Epidermal melanocyte (primary cell): ENCODE measurements at regions not wholly inside any gene's neighbourhood (a gene's known extent, or its start where the extent isn't known, plus 50 kb on each side); places are given as distances from the start of the nearest gene placed in this dataset.

Experiments
- DNase-seq: peaks from one replicate; pipeline ENCODE4 v3.0.0; 2011; ENCODE audit warnings: low spot score; ENCODE audit not compliant: insufficient read length

GRCh38 chr15:70493376-70493775 lies 270.0 kb downstream of the UACA start:
- DNase-seq: no peak

DNA sequence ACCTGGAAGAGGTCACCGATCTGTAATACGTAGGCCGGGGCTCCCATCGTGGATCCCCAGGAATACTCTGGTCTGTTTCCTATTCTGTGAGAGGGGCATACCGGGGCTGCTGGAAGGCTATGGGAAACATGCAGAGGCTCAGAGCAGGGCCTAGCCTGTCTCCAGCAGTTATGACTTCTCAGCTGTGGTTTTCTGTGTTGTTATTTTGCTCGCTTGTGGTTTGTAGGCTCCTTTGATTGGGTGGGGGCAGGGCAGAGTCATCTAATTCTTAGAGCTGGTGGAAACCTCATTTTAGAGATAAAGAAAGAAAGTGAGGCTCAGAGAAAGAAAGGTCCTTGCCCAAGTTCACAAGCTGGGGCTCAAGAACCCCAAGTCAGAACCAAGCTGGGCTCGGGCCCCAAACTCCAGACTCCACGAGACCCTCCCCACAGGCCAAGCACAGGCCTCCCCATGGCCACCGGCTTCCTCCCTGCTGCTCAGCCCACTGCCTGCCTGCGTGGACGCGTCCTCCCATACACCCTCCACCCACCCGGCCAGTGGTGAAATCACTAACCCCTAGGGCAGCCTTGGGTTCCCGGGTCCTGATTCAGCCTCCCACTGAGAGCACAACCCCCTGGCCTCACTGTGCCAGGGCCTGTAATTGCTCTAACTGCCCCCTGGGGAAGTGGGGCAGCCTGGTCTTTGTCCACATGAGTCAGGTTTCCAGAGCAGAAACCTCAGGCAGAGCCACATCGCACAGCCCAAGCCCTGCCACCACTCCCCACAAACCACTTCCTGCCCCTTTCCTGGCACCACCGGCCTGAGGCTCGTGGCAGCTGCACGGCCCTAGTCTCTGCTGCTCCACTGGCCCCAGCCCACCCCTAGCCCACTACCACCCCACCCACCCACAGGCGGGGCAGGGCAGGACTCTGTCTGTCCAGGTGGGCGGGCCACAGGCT lies 270.8 kb downstream of the UACA start:
- DNase-seq: peak; percentile 31

DNA sequence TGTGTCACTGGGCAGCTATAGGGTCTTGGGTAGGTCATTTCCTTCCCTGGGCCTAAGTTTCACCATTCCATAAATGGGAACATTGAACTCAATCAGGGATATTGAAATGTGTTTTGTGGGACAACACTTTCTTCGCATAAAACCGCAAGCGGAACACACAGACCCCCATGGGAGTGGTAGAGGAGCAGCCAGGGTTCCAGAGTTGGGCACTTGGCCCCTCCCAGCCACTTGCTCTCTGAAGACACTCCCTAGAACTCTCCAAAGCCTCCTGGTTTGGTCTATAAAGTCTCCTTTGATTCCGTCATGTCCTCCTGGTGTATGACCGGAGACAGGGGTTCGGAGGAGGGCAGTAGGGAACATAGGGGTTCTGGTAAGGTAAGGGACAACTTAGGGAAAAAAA lies 271.7 kb downstream of the UACA start:
- DNase-seq: no peak

GRCh38 chr15:70491201-70491621 lies 272.1 kb downstream of the UACA start:
- DNase-seq: no peak

GRCh38 chr15:70490838-70491155 lies 272.6 kb downstream of the UACA start:
- DNase-seq: no peak

DNA sequence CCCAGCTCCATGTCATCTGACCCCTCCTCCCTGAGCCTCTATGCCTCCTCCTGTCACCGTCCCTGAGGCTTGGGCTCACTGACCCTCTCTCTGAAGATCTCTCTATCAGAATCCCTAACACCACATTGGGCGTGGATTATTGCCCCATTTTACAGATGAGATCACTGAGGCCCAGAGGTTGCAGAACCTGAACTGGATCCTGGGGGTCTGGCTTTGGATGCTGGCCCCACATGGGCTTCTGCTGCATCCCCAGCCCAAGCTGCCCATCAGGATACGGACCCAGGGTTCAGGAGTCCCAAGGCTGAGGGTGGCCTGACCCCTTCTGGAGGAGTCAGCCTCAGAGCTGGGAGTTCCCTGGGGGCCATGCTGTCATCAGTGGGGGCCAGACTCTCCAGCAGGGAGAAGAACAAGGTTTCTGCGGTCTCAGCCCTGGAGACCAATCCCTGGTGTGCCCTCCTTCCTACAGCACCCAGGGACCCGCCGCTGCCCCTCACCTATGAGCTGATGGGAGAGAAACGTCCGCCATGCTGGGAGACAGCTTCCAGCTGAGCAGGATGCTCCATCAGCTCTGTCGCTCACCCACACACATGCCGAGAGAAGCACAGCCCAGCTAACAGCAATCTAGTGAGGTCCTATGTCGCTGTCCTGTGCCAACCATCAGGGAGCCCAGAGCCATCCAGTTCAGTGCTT lies 273.1 kb downstream of the UACA start:
- DNase-seq: no peak

GRCh38 chr15:70488941-70489848 lies 274.2 kb downstream of the UACA start:
- DNase-seq: no peak

DNA sequence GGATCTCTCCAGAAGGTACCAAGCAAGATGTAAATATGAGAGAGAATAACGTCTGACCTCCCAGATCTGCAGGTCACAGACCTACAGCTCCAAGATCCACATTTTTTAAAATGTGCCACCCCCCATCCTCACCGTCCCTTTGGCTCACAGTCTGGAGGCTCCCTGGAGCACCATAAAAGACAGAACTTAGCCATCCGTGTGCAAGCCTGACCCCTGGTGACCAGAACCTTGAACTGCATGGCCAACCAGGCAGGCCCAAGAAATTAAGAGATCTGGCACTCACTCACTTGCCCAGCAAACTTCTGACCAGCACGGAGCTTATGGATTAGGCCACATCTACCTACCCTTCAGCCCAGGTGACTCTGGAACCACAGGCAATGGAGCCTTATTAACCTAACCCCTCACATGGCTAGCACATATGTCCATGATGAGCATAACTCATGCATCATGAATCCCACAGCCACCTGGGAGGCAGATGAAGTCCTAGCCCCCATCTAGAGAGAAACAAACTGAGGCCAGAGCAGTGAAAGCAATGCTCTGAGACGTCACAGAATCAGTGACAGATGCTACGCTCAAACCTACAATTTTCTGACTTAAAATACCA lies 275.3 kb downstream of the UACA start:
- peak; percentile 87 for DNase-seq

DNA sequence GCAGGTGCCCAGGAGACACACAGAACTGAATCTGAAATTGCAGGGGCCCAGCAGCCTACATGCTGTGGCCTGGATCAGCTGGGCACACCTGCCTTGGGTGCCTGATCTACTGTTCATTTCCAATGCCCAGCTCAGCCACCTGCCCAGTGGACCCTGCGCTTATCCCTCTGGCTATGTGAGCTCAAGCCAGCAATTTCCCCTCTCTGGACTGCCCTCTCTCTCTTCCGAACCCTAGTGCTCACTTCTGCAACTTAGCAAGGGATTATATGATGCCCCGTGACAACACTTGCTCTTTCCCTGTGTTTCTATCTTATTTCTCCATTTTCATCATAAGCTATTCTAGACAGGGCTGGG lies 276.0 kb downstream of the UACA start:
- DNase-seq: no peak

GRCh38 chr15:70486451-70487386 lies 276.6 kb downstream of the UACA start:
- no peak for DNase-seq

GRCh38 chr15:70486012-70486411 lies 277.3 kb downstream of the UACA start:
- no peak for DNase-seq

GRCh38 chr15:70484993-70485392 lies 278.4 kb downstream of the UACA start:
- no peak for DNase-seq

DNA sequence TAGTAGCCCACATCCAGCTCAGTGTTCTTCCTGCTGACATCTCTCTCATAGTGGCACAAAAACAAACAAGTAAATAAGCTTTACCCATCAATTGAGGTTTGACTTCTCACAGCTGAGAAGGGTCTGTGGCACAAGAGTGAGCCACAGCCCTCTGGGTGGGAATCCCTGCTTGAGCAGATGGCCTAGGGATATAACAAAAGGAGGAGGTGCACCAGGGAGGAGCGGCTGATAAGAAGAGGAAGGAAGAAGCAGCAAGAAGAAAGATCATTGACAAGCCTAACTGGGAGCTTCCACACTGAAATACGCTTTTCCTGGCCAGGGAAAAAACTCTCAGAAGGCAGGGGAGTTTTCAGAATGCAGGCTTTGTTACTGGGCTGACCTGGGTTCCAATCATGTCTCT lies 279.8 kb downstream of the UACA start:
- no peak for DNase-seq

GRCh38 chr15:70480196-70480856 lies 283.0 kb downstream of the UACA start:
- no peak for DNase-seq

DNA sequence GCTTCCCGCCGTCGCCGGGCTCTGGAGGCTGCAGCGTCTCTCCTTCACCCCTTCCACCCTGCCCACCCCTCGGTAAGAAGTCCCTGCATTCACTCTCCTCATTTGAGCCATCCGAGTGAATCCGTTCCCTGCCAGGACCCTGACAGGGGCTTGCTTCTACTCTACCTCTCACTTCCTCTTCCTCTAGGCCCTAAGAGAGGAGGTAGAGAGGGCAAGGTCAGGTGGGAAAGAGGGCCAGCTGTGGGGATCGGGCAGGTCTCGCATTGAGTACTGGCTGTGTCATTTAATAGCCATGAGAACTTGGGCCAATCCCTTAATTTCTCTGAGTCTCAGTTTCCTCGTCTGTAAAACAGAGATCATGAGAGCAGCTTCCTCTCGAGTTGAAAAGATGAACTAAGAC lies 283.6 kb downstream of the UACA start:
- DNase-seq: no peak

DNA sequence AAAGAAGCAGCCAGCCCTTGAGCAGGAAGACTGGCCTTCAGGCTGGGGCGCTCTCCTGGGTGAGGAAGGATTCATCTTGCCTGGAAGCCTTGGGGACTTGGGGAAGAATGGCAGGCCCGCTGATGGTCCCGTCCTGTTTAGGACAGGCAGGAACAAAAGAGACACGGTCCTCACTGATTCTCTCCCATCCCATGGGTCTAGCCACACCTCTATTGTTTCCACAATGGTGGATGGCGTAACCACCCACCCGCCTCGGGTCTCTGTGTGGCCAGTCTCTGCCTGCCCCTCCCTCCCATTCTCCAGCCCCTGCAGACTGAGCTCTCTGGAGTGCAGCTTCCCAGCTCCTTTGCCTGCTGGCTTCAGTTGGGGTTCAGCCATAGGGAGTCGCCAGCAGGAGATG lies 284.3 kb downstream of the UACA start:
- DNase-seq: no peak

DNA sequence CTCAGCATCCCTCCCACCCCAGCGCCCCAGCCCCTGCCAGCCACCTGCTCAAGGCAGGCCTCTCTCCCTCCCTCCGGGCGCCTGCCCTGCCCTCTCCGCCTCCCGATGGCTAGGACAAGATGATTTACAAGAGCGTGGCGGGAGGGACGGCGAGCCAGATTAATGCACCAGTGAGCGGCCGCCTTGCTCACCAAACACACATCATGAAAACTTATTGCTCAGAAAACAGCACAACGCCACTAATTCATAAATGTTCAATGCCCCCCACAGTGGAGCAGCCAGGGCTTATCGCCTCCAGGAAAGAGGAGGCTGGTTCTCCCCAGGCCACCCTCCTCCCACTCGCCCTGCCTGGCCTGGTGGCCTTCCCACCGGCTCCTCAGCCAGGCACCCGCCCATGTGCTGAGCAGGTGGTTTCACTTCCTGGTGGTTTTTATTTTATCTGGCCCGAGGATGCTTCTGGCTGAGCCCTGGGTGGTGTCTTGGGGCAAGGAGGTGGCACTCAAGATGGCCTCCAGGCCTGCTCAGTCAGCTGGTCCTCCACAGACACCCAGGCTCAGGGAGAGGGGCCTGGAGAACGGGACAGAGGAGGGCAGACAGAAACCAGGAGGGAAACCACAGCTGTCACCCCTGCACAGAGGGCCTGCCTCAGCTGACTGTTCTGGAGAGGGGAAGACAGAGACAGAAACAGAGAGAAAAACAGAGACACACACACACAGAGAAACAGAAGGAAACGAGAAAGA lies 284.9 kb downstream of the UACA start:
- no peak for DNase-seq

DNA sequence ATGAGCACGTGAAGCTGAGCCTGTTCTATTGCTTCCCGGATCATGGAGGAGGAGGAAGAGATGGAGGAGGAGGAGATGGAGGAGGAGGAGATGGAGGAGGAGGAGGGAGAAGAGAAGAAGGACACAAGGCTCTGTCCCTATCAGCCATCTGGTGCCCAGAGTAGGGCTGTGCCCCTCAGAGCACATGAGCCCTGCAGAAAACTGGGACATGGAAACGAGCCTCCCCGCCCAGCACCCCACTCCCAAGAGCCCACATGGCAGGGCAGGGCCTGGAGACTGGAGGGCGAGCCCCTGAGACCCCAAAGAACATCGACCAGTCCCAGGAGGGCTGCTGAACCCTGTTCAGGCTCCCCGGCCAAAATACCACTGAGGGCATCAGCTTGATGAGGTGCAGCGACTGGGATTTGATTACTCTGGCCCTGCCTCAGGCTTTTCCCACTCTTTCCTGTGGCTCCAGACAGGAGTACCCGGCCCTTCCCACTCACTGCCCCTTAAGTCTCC lies 285.6 kb downstream of the UACA start:
- DNase-seq: no peak

DNA sequence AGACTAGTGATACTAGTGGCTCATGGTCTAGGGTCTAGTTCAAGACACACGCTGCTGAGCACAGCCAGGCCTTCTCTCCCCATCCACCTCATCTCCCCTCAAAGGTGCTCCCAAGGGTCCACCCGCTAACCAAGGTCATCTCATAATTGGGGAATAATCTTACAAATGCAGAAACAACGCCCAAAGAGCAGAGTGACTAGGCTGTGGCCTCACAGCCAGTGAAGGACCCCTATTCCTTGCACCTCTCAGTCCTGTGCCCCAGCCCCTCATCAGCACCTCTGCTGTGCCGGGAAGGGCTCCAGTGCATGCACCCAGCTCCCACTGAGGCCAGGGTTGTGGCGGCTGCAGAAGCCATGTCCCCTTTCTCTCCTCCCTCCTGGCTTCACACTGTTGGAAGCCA lies 286.9 kb downstream of the UACA start:
- DNase-seq: no peak
